Hematopoietic multipotent progenitor cell treated with erythropoietin and hydrocortisone succinate and interleukin-3 and kit ligand, for 15 days (in vitro differentiated cells): ENCODE measurements at regions not wholly inside any gene's neighbourhood (a gene's known extent, or its start where the extent isn't known, plus 50 kb on each side); places are given as distances from the start of the nearest gene placed in this dataset.
"Not testable (repeated sequence)": the region's sequence is repeated elsewhere in the genome, so short reads cannot be mapped to it uniquely, and the experiment has no call there.

Experiments used
- DNase-seq: peaks from one replicate; pipeline ENCODE4 v3.0.0-alpha.2; 2015; ENCODE audit warnings: low spot score

DNA sequence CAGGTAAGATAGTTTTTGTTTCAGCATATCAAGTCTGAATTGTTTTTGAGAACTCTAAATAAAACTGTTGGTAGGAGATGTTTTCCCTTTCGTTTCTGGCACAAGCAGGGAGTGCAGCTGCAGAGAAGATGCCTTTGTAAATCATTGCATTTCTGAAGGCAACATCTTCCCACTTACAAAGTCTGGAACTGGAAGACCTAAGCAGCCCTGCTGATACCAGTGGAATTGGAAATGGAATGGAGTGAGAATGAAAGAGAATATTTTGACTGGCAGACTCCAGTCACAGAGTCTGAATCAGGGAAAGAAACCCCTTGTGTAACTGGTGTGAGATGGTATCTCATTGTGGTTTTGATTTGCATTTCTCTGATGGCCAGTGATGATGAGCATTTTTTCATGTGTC is 815.6 kb downstream of the LTN1 start:
- DNase-seq: no peak

DNA sequence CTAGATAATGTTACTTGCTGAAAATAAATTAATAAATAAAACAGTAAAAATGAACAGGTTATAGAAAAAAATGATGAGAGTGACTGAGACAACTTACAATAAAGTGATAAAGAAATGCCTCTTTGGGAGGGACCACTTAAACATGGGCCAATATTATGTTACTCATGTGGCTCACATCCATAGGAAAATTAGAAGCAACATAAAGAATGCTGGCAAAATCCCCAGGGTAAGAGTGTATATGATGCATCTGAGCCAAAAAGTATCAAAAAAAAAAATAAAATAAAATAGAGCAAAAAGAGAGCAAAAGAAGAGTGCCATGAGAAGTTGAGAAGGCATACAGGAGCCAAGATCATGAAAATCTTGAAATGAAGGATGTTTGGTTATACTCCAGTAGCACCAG is 818.0 kb downstream of the LTN1 start:
- DNase-seq: no peak

DNA sequence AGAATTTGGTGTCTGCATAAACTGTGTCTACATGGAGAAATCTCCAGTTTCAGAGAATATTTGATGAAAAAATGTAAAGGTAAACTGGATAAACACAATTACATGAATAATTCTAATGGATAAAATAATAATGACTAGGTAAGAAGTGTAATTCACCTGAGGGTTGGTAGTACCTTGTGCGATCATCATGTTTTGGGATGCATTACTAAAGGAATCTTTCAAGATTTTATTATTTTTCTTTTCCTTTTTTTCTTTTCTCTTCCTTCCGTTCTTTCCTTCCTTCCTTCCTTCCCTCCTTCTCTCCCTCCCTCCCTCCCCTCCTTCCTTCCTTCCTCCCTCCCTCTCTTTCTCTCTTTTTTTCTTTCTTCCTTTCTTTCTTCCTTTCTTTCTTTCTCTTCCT is 818.7 kb downstream of the LTN1 start:
- DNase-seq: no peak

DNA sequence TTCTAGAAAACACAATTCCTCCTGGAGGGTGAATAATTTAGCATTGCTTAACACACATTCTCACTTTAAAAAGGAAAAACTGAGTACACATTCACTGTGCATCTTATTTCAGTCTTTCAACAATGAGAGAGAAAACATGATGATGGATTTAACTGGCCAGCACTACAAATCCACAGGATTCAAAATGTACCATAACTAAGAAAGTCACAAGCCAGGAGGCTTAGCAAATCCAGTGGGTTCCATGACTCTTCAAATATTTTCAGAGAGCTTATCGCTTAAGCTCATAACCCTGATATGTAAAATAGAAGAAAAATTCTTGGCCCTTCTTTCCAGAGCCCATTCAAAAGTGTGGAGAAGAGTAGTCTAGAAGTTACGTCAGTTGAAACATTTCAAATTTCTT is 820.3 kb downstream of the LTN1 start:
- DNase-seq: no peak

DNA sequence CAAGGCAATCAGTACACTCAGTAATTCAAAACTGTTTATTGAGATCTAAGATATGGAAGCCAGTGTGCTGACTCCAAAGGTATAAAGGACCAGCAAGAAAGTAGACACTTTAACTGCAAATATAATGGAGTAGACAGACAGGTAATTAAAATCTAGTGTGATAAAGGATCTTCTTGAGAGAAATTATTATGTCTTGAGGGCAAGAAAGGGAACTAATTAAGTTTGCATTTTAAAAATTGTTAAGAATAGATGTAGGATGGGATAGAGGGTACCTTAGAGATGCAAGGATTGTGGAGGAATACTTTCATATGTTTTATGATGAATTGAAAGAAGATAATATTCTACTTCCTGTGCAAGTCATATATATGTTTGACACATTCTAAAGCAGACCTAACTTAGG is 825.3 kb downstream of the LTN1 start:
- DNase-seq: no peak

DNA sequence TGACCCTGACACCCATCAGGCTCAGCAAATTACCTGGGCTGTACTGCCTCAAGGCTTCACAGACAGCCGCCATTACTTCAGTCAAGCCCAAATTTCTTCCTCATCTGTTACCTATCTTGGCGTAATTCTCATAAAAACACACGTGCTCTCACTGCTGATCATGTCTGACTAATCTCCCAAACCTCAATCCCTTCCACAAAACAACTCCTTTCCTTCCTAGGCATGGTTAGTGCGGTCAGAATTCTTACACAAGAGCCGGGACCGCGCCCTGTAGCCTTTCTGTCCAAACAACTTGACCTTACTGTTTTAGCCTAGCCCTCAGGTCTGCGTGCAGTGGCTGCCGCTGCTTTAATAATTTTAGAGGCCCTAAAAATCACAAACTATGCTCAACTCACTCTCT is 828.2 kb downstream of the LTN1 start:
- DNase-seq: not testable (repeated sequence)

DNA sequence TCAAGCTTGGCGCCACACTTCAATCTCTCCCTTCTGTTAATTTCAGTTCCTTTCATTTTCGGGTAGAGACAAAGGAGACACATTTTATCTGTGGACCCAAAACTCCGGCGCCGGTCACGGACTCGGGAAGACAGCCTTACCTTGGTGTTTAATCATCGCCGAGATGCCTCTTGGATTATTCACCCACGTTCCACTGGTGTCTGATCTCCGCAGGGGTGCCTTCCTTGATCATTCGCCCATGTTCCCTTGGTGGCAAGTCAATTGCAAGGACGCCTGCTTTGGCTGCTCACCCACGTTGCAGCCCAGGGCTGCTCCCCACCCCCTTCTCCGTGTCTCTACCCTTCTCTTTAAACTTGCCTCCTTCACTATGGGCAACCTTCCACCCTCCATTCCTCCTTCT is 830.6 kb downstream of the LTN1 start:
- DNase-seq: not testable (repeated sequence)

DNA sequence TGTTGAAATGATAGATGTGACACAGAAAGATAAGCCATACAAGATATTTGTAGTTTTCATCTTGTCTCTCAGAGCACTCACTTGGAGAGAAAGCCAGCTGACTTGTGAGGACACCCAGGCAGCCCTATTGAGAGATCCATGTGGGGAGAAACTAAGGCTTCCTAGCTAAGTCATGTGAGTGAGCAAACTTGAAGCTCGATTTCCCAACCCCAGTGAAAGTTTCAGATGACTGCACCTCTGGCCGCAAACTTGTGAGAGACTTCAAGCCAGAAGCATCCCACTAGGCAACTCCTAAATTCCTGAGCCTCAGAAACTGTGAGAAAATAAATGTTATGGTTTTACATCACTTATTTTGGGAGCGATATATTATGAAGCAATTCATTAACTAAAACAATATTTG is 832.3 kb downstream of the LTN1 start:
- DNase-seq: no peak

DNA sequence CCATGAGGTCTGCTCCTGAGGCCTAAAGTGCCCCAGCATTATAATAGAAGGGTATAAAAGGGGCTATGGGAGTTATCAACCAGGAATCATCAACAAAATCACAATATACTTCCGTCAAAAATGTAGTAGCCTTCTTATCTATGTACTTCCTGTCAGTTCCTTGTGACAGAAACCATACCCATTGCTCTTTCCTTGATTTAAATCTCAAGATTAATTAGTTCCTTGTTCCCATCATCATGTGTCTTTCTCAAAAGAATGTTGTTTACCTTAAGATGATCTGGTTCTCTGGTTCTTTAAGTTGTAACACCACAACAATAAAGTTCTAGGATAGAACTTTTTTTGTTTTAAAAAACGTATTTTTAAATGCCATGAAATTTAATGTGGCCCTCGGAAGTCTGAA is 833.3 kb downstream of the LTN1 start:
- DNase-seq: no peak

DNA sequence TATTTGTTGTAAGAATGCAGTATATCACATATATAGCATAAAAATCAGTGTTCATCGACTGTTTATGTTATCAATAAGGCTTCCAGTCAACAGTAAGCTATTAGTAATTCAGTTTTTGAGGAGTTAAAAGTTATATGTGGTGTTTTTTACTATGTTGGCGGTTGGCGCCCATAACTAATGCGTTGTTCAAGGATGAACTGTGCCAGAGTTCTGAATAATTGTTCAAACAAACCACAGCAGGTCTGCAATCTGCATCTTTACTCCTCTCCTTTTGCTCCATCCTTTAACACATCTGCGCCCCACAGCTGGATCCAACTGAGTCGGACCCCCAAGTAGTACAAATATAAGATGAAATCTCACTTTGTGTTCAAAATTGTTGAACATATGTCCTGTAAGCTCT is 836.1 kb downstream of the LTN1 start:
- no peak for DNase-seq

DNA sequence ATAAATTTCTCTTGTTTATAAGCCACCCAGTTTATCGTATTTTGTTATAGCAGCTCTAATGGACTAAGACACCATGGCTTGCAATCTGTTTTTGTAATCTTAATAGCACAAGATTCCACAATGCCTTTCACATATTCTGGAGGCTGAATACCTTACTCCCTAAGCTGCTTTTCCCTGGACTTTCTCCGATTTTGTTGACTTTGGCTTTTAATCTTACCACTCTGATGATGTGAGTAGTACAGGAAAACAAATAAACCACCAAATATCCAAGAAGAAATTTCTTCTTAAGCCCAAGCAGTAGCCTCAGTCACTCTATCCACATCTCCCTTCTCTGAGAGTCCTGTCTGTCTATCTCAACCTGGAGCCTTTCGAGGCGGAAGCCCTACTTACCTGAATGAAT is 838.6 kb downstream of the LTN1 start:
- no peak for DNase-seq

DNA sequence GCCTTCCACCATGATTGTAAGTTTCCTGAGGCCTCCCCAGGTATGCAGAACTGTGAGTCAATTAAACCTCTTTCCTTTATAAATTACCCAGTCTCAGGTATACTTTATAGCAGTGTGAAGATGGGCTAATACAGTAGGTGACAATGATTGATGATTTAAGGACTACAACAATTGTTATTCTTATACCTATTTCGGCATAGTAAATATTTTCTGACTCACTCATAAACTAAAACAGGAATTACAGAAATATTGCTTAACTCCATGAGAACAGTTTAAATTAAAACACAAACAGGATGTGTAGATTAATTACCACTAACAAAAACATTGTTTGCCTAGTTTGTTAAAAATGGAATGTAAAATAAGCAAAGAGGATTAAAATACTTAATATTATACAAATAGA is 839.9 kb downstream of the LTN1 start:
- DNase-seq: no peak

DNA sequence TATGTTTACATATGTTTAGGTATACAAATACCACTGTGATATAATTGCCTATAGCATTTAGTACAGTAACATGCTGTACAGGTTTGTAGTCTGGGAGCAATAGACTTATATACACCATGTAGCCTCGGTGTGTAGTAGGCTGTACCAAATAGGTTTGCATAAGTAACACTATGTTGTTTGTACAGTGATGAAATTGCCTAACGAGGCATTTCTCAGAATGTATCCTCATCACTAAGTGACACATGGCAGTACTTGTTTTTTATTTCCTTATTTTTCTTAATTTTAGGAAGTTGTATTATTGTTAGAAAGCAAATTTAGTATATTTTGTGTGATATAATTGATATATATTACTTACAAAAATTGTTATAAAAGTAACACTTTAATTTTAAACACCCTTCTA is 840.9 kb downstream of the LTN1 start:
- no peak for DNase-seq

DNA sequence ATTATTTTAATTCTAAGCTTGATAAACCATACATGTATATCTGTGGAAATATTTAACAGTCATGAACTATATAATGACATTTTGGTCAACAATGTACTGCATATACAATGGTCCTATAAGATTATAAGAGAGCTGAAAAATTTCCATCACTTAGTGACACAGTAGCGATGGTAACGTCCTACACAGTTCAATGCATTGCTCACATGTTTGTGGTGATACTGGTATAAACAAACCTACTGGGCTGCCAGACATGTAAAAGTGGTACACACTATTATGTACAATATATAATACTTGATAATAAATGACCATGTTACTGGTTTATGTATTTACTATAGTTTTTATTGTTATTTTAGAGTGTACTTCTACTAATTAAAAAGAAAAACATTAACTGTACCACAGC is 841.9 kb downstream of the LTN1 start:
- DNase-seq: no peak

DNA sequence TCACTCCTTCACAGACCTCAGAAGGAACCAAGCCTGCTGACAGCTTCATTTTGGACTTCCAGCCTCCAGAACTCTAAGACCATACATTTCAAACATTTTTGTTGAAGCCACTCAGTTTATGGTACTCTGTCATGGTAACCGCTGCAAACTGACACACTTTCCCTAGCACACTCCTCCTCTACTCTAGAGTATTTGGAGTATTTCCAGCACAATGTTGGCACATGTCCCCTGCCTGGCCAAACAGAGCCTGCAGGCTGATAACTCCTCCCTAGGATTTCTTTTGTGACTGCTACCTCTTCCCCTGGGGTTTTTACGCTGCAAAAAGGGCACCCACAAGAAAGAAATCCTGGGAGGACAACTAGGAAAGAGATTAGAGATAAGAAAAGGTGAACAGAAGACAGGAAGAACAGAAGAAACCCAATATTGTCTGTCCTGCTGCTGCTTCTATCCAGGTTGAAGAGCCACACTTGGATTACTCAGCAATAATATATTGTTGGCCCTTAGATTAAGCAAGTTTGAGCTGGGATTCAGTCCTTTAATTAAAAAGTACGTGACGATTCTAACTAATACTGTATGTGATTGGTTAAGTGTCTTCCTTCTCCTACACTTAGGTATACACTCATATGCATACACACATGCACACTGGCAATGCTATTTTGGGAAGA is 844.1 kb downstream of the LTN1 start:
- no peak for DNase-seq

DNA sequence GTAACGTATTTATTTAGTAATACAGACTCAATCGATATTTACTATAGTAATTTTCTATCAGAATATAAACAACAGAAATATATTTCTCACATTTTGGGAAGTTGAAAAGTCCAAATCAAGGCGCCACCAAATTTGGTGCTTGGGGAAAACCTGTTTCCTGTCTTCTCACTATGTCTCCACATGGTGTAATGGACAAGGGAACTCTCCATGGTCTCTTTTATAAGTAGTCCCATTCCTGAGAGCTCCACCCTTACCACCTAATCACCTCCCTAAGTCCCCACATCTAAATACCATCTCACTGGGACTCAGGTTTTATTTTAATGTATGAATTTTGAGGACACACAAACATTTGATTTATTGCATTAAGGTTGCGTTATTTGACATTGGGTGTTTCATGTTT is 848.0 kb downstream of the LTN1 start:
- DNase-seq: no peak

DNA sequence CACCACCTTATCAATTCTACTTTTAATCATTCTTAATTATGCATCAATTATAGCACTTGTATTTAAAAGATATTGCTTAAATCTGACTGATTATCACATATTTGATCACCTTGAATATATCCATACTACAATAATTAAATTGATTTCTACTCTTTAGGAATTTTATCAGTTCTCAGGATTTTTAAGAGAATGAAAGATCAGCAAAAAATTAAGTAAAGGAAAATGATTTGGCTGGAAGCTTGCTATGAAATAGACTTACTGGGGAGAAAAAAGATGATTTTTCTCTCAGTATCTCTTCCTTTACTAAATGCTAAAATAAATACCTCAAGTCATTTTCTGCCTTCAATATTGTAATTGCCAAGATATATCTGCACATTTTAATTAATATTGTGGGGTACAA is 848.6 kb downstream of the LTN1 start:
- no peak for DNase-seq

DNA sequence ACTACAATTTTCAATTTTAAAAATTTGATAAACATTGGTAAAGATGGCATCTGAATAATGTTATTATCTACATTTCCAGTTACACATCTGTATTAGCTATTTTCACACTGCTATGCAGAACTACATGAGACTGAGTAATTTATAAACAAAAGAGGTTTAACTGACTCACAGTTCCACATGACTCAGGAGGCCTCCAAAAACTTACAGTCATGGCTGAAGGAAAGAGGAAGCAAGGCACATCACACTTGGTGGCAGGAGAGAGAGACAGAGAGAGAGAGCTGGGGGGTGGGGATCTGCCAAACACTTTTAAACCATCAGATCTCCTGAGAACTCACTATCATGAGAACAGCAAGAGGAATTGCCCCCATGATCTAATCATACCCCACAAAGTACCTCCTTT is 850.0 kb downstream of the LTN1 start:
- no peak for DNase-seq

DNA sequence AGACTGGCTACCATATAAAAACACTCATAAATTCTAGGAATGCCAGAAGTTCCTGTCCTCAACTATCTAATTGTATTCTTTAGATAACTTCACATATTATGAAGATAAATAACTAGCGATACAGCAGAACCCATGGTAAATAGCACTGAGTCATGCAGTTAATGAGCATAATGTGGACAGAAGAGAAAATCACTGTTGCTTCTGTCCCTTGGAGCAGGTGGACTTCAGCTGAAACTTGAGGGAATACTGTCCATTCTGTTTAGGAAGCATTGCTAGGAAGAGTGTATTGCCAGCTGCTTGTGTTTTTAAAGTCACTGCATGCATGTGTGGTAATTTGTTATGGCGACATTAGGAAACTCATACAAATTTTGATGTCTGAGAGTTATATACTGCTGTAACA is 854.4 kb downstream of the LTN1 start:
- DNase-seq: no peak

DNA sequence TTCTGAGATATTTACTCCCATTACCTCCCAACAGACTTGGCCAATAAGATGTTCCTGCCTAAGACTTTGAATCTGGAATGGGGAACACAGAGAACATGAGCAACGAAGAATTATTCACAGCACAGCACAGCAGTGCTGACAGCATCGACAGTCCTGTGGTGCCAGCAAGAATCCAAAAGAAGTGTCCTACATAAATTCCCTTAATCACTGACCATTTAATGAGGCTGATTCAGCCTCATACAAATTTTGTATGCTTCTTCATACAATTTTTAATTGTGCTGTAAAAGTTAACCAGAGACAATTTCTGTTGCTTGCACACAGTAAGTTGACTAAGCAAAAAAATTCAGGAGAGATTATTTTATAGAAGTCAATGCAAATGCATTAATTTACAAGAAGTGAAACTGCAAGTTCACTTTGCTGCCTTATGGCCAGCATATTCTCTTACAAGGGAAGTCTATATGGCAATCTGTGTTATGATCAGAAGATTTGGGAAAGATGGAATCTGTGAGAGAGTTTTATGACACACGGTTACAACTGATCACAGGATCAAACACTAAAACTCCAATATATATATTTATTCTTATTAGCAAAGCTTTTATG is 855.9 kb downstream of the LTN1 start:
- DNase-seq: no peak

DNA sequence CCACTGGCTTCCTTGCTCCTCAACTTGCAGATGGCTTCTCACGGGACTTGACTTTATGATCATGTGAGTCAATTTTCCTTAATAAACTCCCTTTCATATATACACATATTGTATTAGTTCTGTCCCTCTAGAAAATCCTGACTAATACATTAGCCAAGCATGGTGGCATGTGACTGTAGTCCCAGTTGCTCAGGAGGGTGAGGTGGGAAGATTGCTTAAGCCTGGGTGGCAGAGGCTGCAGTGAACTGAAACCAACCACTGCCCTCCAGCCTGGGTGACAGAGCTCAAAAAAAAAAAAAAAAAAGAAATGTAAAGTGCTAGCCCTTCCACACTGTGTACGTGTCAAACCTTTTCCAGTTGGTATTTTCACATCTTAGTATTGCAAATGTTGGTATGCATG is 857.0 kb downstream of the LTN1 start:
- DNase-seq: no peak

DNA sequence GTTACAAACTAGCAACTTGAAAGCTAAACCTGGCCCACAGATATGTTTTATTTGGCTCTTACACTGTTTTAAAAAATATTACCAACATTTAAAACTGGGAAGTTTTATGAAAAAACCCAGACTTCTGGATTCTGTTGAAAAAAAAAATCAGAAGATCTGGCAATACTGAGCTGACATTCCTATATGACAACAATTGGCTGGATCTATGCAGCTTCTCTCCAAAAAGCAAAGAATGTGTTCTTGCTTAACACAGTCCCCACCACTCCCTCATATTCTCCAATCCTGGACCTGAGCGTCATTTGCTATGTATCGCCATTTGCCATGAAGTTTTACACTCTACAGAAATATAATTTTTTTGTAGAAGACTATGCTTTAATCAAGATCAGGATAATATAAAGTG is 859.6 kb downstream of the LTN1 start:
- DNase-seq: no peak

DNA sequence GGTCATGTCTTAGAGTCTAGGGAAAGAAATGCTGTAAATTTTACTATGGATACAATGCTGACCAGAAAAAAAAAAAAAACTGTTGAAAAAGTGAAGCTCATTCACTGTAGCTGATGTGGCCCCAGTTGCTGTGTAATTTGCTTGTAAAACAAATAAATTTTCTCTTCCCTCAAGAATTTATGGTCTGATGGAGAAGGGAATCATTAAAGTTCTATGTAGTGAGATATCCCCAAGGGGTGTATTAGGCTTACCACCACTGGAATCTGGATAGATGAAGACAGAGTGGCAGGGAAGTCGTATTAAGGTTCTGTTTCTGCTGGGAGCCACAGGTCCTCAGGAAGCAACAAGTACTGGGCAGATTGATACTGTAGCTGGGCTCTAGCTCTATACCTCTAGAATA is 860.0 kb downstream of the LTN1 start:
- DNase-seq: no peak

DNA sequence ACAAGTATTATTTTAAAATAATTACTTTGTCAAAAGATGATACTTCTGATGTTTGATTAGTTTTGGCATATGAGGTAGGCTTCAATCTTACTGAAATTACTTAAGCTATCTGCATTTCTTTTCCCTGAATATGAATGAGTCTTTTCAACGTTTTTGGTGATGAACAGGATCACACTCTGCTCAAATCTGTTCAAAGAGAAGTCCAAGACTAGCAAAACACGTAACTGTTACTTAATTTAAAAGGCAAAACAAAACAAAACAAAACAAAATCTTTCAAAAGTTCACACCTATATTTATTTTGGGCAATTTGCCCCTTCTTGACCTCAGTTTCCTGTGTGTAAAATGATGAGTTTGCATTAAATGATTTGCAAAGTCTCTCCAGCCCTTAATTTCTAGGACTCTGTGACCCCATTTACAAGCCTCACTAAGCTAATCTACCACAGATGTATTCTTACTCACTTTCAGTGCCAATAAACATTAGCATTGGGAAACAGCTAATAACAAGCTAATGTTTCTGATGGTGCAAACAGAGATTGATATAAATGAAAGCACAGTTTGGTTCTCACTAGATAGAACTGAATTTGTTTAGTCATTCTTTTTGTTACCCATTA is 865.4 kb downstream of the LTN1 start:
- DNase-seq: no peak
